HUES6 (cell line): ENCODE measurements at regions not wholly inside any gene's neighbourhood (a gene's known extent, or its start where the extent isn't known, plus 50 kb on each side); places are given as distances from the start of the nearest gene placed in this dataset.
"Not testable (repeated sequence)": the region's sequence is repeated elsewhere in the genome, so short reads cannot be mapped to it uniquely, and the experiment has no call there.

ENCODE experiments used
- H3K27ac ChIP-seq: 2 replicates; pipeline ENCODE4 v1.7.0; 2013; ENCODE audit warnings: low read depth, mild to moderate bottlenecking, low read length, inconsistent platforms
- H3K27me3 ChIP-seq: 2 replicates; pipeline ENCODE4 v1.6.1; 2013; ENCODE audit warnings: low read length; ENCODE audit not compliant: control insufficient read depth, insufficient read depth
- H3K36me3 ChIP-seq: 2 replicates; pipeline ENCODE4 v1.6.1; 2013; ENCODE audit warnings: low read length; ENCODE audit not compliant: control insufficient read depth, insufficient read depth
- H3K4me1 ChIP-seq: 2 replicates; pipeline ENCODE4 v1.6.1; 2013; ENCODE audit warnings: low read length; ENCODE audit not compliant: control insufficient read depth, insufficient read depth
- H3K4me3 ChIP-seq: 2 replicates; pipeline ENCODE4 v1.5.1; 2013; ENCODE audit warnings: low read depth, low read length
- H3K9ac ChIP-seq: one replicate; pipeline ENCODE4 v1.6.1; 2013; ENCODE audit warnings: mild to moderate bottlenecking, low read length
- H3K9me3 ChIP-seq: 2 replicates; pipeline ENCODE4 v1.6.1; 2013; ENCODE audit warnings: low read depth, low read length; ENCODE audit not compliant: control insufficient read depth, insufficient read depth

DNA sequence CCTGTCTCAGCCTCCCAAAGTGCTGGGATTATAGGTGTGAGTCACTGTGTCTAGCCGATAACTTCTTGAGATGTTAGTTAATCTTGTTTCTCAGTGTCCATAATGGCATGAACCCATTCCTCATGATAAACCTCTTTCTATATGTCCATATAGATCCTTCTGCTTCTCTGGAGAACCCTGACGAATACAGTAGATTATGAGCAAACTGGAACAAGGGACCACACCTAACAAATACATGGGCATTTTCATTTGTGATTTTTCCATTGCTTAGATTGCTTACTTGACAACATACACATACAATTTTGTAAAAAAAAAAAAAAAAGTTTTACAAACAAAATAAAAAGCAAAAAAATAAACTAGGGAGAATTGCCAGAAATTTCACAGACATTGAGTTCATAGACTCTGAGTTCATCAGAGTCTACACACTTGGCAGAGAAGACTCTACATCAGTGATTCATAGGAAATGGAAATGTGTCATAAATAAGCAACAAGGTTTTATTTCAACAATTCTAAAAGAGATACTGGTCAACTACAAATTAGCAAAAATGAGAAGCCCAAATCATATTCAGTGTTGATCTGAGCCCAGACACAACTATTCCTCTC lies 96.7 kb downstream of the GALR1 start:
- no peak overlapping the region for H3K4me3 ChIP-seq
- H3K4me1 ChIP-seq, result no peaks in the 10 kb centered on the region; the same call in 1 of the 2 replicates
- H3K27me3 ChIP-seq, result no peaks in the 10 kb centered on the region
- no peaks in the 10 kb centered on the region for H3K36me3 ChIP-seq
- H3K27ac ChIP-seq, result no peak overlapping the region
- no peak overlapping the region for H3K9ac ChIP-seq
- no peaks in the 10 kb centered on the region for H3K9me3 ChIP-seq

DNA sequence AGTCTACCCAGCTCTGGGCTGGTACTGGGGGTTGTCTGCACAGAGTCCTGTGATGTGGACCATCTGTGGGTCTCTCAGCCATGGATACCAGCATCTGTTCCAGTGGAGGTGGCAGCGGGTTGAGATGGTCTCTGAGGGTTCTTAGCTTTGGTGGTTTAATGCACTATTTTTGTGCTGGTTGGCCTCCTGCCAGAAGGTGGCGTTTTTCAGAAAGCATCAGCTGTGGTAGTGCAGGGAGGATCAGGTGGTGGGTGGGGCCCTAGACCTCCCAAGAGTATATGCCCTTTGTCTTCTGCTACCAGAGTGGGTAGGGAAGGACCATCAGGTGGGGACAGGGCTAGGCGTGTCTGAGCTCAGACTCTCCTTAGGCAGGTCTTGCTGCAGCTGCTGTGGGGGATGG lies 103.7 kb downstream of the GALR1 start:
- not testable (repeated sequence) for H3K27me3 ChIP-seq, H3K27ac ChIP-seq, H3K9me3 ChIP-seq, H3K36me3 ChIP-seq, H3K4me3 ChIP-seq, H3K9ac ChIP-seq, H3K4me1 ChIP-seq

GRCh38 chr18:77359561-77360314 lies 110.1 kb downstream of the GALR1 start:
- H3K27ac ChIP-seq, result no peak overlapping the region
- no peaks in the 10 kb centered on the region for H3K27me3 ChIP-seq
- H3K4me3 ChIP-seq, result no peak overlapping the region
- peaks cover 19% of the 10 kb centered on the region for H3K9me3 ChIP-seq
- no peaks in the 10 kb centered on the region for H3K4me1 ChIP-seq
- H3K36me3 ChIP-seq, result no peaks in the 10 kb centered on the region
- no peak overlapping the region for H3K9ac ChIP-seq

DNA sequence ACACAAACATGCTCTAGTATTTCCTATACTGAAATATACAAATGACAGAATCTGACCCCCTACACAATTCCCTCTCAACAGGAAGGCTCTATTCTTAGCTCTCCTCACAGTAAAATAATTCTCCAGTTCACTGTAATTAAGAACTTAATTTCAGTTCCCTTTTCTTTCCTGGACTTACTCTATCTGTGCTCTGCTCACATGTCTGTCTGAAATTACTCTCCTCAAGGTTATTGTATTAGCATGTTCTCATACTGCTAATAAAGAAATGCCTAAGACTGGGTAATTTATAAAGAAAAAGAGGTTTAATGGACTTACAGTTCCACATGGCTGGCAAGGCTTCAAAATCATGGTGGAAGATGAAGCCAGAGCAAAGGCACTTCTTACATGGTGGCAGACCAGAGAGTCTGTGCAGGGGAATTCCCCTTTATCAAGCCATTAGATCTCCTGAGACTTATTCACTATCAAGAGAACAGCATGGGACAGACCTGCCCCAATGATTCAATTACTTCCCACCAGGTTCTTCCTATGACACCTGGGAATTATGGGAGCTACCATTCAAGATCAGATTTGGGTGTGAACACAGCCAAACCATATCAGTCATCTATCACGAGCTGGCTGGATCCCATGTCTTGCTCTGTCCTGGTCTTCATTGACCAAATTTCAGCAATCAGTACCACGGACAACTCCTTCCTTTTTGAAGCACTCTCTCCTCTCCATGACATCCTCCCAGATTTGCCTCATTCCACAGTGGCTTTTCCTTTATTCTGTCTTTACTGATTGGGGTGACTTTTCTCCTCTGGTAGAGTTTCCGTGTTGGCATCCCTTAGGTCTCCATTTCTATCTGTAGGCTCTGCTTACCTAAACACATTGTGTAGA lies 110.9 kb downstream of the GALR1 start:
- H3K27me3 ChIP-seq, result no peaks in the 10 kb centered on the region
- no peak overlapping the region for H3K27ac ChIP-seq
- no peak overlapping the region for H3K4me3 ChIP-seq
- no peaks in the 10 kb centered on the region for H3K4me1 ChIP-seq
- peaks cover 19% of the 10 kb centered on the region for H3K9me3 ChIP-seq
- H3K9ac ChIP-seq, result no peak overlapping the region
- H3K36me3 ChIP-seq, result no peaks in the 10 kb centered on the region

DNA sequence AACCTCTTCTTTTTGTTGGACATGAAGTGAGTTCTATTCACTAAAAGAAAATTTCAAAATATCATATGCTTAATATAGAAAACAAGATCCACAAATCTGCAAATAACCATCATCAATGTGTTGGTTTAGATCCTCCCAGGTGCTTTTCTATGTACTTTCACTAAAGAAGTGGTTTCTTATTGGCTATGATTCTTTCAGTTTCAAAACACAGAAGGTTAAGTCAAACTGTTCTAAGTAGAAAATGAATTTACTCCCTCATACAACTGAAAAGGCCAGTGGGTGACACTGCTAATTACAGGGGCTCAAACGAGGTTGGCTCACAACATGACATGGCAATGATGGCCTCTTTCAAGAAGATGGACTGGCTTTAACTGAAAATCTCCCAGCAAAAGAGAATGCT lies 111.7 kb downstream of the GALR1 start:
- no peak overlapping the region for H3K9ac ChIP-seq
- H3K36me3 ChIP-seq, result no peaks in the 10 kb centered on the region
- no peak overlapping the region for H3K4me3 ChIP-seq
- H3K27me3 ChIP-seq, result no peaks in the 10 kb centered on the region
- no peaks in the 10 kb centered on the region for H3K4me1 ChIP-seq
- H3K27ac ChIP-seq, result no peak overlapping the region
- peaks cover 19% of the 10 kb centered on the region for H3K9me3 ChIP-seq

DNA sequence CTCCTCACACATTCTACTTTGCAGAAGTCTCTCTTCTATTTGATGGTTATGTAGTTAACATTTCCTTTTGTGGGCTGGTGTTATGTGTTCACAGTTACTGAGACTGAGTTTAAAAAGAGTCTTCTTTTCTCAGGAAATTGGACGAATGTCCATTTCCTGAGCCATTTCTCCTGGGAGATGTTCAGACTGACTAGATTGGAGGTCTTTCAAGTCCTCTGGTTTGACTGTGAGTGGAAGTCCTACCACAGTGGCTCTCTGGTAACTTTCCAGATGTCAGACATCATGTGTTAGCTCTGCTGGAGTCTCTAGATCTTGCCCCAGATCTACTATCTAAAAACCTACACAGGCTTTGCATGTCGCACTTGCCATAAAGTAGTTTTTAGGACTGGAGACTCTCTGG lies 116.0 kb downstream of the GALR1 start:
- Histone ChIP-seq H3K9me3 (peaks cover 35% of the 10 kb centered on the region), H3K27ac (no peak overlapping the region), H3K4me3 (no peak overlapping the region), H3K27me3 (no peaks in the 10 kb centered on the region), H3K4me1 (no peaks in the 10 kb centered on the region), H3K9ac (no peak overlapping the region), H3K36me3 (no peaks in the 10 kb centered on the region)

DNA sequence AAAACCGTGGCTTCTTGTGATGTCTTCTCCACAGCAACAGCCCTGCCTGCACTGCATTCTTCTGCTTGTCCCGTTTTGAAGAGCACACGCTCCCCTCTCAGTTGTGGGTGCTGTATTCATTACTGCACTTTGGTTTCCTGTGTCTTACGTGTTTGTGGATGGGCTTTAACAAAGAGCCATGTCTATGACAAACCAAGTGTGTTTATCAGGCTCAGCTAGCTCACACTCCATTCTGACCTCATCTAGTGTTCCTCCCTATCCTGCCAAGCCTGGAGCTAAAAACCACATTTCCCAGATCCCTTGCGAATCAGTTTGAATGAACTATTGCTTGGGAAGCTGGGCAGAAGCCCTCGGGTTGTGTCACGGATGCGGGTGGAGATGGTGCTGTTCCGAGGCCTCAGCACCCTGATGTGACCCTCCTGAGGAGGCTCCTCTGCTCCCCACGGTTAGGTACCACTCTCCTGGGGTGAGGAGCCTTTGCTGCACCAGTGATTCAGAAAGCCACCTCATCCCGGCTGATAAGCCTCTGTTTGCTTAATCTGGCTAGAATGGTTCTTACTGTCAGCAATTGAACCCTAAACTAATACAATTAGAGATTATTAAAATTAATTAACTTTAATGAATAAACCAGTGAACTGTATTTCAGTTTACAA lies 116.5 kb downstream of the GALR1 start:
- Histone ChIP-seq H3K36me3 (no peaks in the 10 kb centered on the region), H3K4me1 (no peaks in the 10 kb centered on the region), H3K9ac (no peak overlapping the region), H3K9me3 (peaks cover 35% of the 10 kb centered on the region), H3K4me3 (no peak overlapping the region), H3K27me3 (no peaks in the 10 kb centered on the region), H3K27ac (no peak overlapping the region)

- H3K4me3 ChIP-seq, result no peak overlapping the region
- no peaks in the 10 kb centered on the region for H3K4me1 ChIP-seq
- no peaks in the 10 kb centered on the region for H3K36me3 ChIP-seq
- H3K9ac ChIP-seq, result no peak overlapping the region
- H3K9me3 ChIP-seq, result peaks cover 33% of the 10 kb centered on the region
- no peak overlapping the region for H3K27ac ChIP-seq
- no peaks in the 10 kb centered on the region for H3K27me3 ChIP-seq
Measured at GRCh38 chr18:77366720-77367641, 117.3 kb downstream of the GALR1 start.

- H3K4me1 ChIP-seq, result no peaks in the 10 kb centered on the region
- H3K27me3 ChIP-seq, result no peaks in the 10 kb centered on the region
- peaks cover 19% of the 10 kb centered on the region for H3K9me3 ChIP-seq
- H3K27ac ChIP-seq, result no peak overlapping the region
- no peaks in the 10 kb centered on the region for H3K36me3 ChIP-seq
- no peak overlapping the region for H3K4me3 ChIP-seq
- no peak overlapping the region for H3K9ac ChIP-seq
Measured at GRCh38 chr18:77369644-77370043, 120.0 kb downstream of the GALR1 start.

GRCh38 chr18:77373730-77374445 lies 124.2 kb downstream of the GALR1 start:
- no peak overlapping the region for H3K9ac ChIP-seq
- no peak overlapping the region for H3K27ac ChIP-seq
- no peak overlapping the region for H3K4me3 ChIP-seq
- no peaks in the 10 kb centered on the region for H3K4me1 ChIP-seq
- H3K36me3 ChIP-seq, result no peaks in the 10 kb centered on the region
- no peaks in the 10 kb centered on the region for H3K27me3 ChIP-seq
- H3K9me3 ChIP-seq, result peaks cover 16% of the 10 kb centered on the region
